OCI-M2 (cell line): ENCODE measurements at regions not wholly inside any gene's neighbourhood (a gene's known extent, or its start where the extent isn't known, plus 50 kb on each side); places are given as distances from the start of the nearest gene placed in this dataset.

Source experiments
- DNase-seq: peaks from one replicate; lab custom pipeline; 2025; ENCODE audit not compliant: unreplicated experiment; lab: John Stamatoyannopoulos, UW

GRCh38 chr11:97110376-97110775 lies 720.6 kb downstream of the JRKL start:
- no peak for DNase-seq

- no peak for DNase-seq
Observed at GRCh38 chr11:97111559-97111958, 721.7 kb downstream of the JRKL start.

- no peak for DNase-seq
Observed at GRCh38 chr11:97118614-97119200, 728.9 kb downstream of the JRKL start.

GRCh38 chr11:97123237-97123636 lies 733.4 kb downstream of the JRKL start:
- no peak for DNase-seq

- no peak for DNase-seq
Observed at GRCh38 chr11:97136067-97136466, 746.3 kb downstream of the JRKL start.

- no peak for DNase-seq
Observed at GRCh38 chr11:97140885-97141494, 751.2 kb downstream of the JRKL start.

GRCh38 chr11:97143463-97143862 lies 753.6 kb downstream of the JRKL start:
- no peak for DNase-seq

- DNase-seq, result no peak
Observed at GRCh38 chr11:97149741-97150140, 759.9 kb downstream of the JRKL start.

- no peak for DNase-seq
Observed at GRCh38 chr11:97157221-97157740, 767.5 kb downstream of the JRKL start.

- DNase-seq, result no peak
Observed at GRCh38 chr11:97158243-97158642, 768.4 kb downstream of the JRKL start.

GRCh38 chr11:97163631-97164191 lies 773.9 kb downstream of the JRKL start:
- no peak for DNase-seq

- DNase-seq, result no peak
Observed at GRCh38 chr11:97201743-97202612, 812.2 kb downstream of the JRKL start.

- DNase-seq, result no peak
Observed at GRCh38 chr11:97202613-97203292, 812.9 kb downstream of the JRKL start.

- DNase-seq, result no peak
Observed at GRCh38 chr11:97218011-97218410, 828.2 kb downstream of the JRKL start.

GRCh38 chr11:97223647-97224046 lies 833.8 kb downstream of the JRKL start:
- no peak for DNase-seq

- no peak for DNase-seq
Observed at GRCh38 chr11:97224396-97224795, 834.6 kb downstream of the JRKL start.

- no peak for DNase-seq
Observed at GRCh38 chr11:97225794-97226193, 836.0 kb downstream of the JRKL start.

- DNase-seq, result no peak
Observed at GRCh38 chr11:97229936-97230335, 840.1 kb downstream of the JRKL start.

GRCh38 chr11:97231231-97231630 lies 841.4 kb downstream of the JRKL start:
- no peak for DNase-seq

- DNase-seq, result no peak
Observed at GRCh38 chr11:97234016-97234415, 844.2 kb downstream of the JRKL start.

- no peak for DNase-seq
Observed at GRCh38 chr11:97237151-97237550, 847.3 kb downstream of the JRKL start.
